DOHH2 (cell line): ENCODE measurements at regions not wholly inside any gene's neighbourhood (a gene's known extent, or its start where the extent isn't known, plus 50 kb on each side); places are given as distances from the start of the nearest gene placed in this dataset.

Experiments
- H3F3A ChIP-seq: fragments of 200-600 bp; sonication (generic), shearing (Covaris generic); 2 replicates; pipeline ENCODE4 v1.6.0; 2016; ENCODE audit warnings: antibody characterized with exemption, mild to moderate bottlenecking; ENCODE audit not compliant: control insufficient read depth, insufficient read depth
- H3K27ac ChIP-seq: fragments of 200-600 bp; sonication (generic); 2 replicates; pipeline ENCODE4 v1.5.1; 2014; ENCODE audit warnings: low read depth, mild to moderate bottlenecking, low read length, moderate library complexity
- H3K27me3 ChIP-seq: fragments of 200-600 bp; sonication (generic); 2 replicates; pipeline ENCODE4 v1.6.1; 2014; ENCODE audit warnings: mild to moderate bottlenecking, low read length, mixed read lengths; ENCODE audit not compliant: control insufficient read depth
- H3K36me3 ChIP-seq: fragments of 200-600 bp; sonication (generic); 2 replicates; pipeline ENCODE4 v1.6.1; 2014; ENCODE audit warnings: mild to moderate bottlenecking, low read length, moderate library complexity, mixed read lengths; ENCODE audit not compliant: control insufficient read depth
- H3K4me1 ChIP-seq: fragments of 200-600 bp; sonication (generic); 2 replicates; pipeline ENCODE4 v1.6.1; 2014; ENCODE audit warnings: mild to moderate bottlenecking, low read length, mixed read lengths; ENCODE audit not compliant: control insufficient read depth
- H3K4me2 ChIP-seq: fragments of 200-600 bp; sonication (generic); 2 replicates; pipeline ENCODE4 v1.6.0; 2014; ENCODE audit warnings: mild to moderate bottlenecking, low read length, moderate library complexity
- H3K4me3 ChIP-seq: fragments of 200-600 bp; sonication (generic); 2 replicates; pipeline ENCODE4 v1.5.1; 2014; ENCODE audit warnings: mild to moderate bottlenecking, low read length, mixed read lengths
- H3K79me2 ChIP-seq: fragments of 200-600 bp; sonication (generic); 2 replicates; pipeline ENCODE4 v1.6.1; 2014; ENCODE audit warnings: mild to moderate bottlenecking, low read length, mixed read lengths; ENCODE audit not compliant: control insufficient read depth
- H3K9me2 ChIP-seq: fragments of 200-600 bp; sonication (generic); replicated peaks from 2 replicates; pipeline ENCODE4 v1.6.1; 2014; ENCODE audit warnings: mild to moderate bottlenecking, low read length, mixed read lengths; ENCODE audit not compliant: control insufficient read depth
- H3K9me3 ChIP-seq: fragments of 200-600 bp; sonication (generic); 2 replicates; pipeline ENCODE4 v1.6.1; 2014; ENCODE audit warnings: antibody characterized with exemption, low read length, mixed read lengths; ENCODE audit not compliant: control insufficient read depth, insufficient read depth
- H4K20me1 ChIP-seq: fragments of 200-600 bp; sonication (generic); 2 replicates; pipeline ENCODE4 v1.6.0; 2014; ENCODE audit warnings: low read depth, mild to moderate bottlenecking, antibody characterized with exemption, low read length, moderate library complexity; ENCODE audit not compliant: control insufficient read depth, insufficient read depth
- CTCF ChIP-seq: fragments of 200-600 bp; sonication (generic); IDR thresholded peaks from one replicate; pipeline ENCODE4 v1.5.1; 2014; ENCODE audit warnings: antibody characterized with exemption, mild to moderate bottlenecking, low read depth, low read length; ENCODE audit not compliant: poor library complexity, severe bottlenecking
- EZH2phosphoT487 ChIP-seq: fragments of 200-600 bp; sonication (generic); IDR thresholded peaks from 2 replicates; pipeline ENCODE4 v1.6.1; 2017; ENCODE audit warnings: borderline replicate concordance, mild to moderate bottlenecking, antibody characterized with exemption, low read length, moderate library complexity, mixed read lengths

GRCh38 chr10:78254013-78254412 lies 220.3 kb downstream of the RPS24 start:
- Histone ChIP-seq H3K9me3 (no peaks in the 10 kb centered on the region), H3F3A (no peaks in the 10 kb centered on the region), H3K4me1 (peaks cover 4% of the 10 kb centered on the region), H3K27me3 (peaks cover 8% of the 10 kb centered on the region; the same call in 1 of the 2 replicates), H3K4me3 (no peak overlapping the region), H3K4me2 (no peak overlapping the region), H3K9me2 (no peaks in the 10 kb centered on the region), H4K20me1 (no peaks in the 10 kb centered on the region), H3K36me3 (no peaks in the 10 kb centered on the region), H3K27ac (no peak overlapping the region), H3K79me2 (no peaks in the 10 kb centered on the region)
- TF ChIP-seq CTCF (no peak), EZH2phosphoT487 (no peak)

GRCh38 chr10:78255214-78255613 lies 221.6 kb downstream of the RPS24 start:
- Histone ChIP-seq H4K20me1 (no peaks in the 10 kb centered on the region), H3K4me1 (peaks cover 3% of the 10 kb centered on the region), H3K79me2 (no peaks in the 10 kb centered on the region), H3F3A (no peaks in the 10 kb centered on the region), H3K27me3 (peaks cover 1% of the 10 kb centered on the region; the same call in 1 of the 2 replicates), H3K27ac (no peak overlapping the region), H3K9me2 (no peaks in the 10 kb centered on the region), H3K9me3 (no peaks in the 10 kb centered on the region), H3K36me3 (no peaks in the 10 kb centered on the region), H3K4me3 (no peak overlapping the region), H3K4me2 (no peak overlapping the region)
- TF ChIP-seq EZH2phosphoT487 (no peak), CTCF (no peak)

- Histone ChIP-seq H3K79me2 (no peaks in the 10 kb centered on the region), H3K4me2 (no peak overlapping the region), H3K27ac (no peak overlapping the region), H3K27me3 (no peaks in the 10 kb centered on the region), H3K36me3 (no peaks in the 10 kb centered on the region), H3K9me2 (no peaks in the 10 kb centered on the region), H3K4me1 (no peaks in the 10 kb centered on the region), H3K4me3 (no peak overlapping the region), H3F3A (no peaks in the 10 kb centered on the region), H4K20me1 (no peaks in the 10 kb centered on the region), H3K9me3 (no peaks in the 10 kb centered on the region)
- no peak for TF ChIP-seq EZH2phosphoT487
- TF ChIP-seq CTCF: no peak
Observed at GRCh38 chr10:78255796-78256638, 222.4 kb downstream of the RPS24 start.
